Lower lobe of right lung (tissue), 2 donors: ENCODE measurements at regions not wholly inside any gene's neighbourhood (a gene's known extent, or its start where the extent isn't known, plus 50 kb on each side); places are given as distances from the start of the nearest gene placed in this dataset.

Experiments used
- ATAC-seq, 2 donors: fragments of 200-7000 bp; cut with Tn5 transposase; one replicate each; pipeline ENCODE4 v1.9.1; 2020 to 2022; ENCODE audit warnings: mild to moderate bottlenecking in 2 of 2, moderate library complexity in 2 of 2
- DNase-seq: peaks from one replicate; pipeline ENCODE4 v3.0.0-alpha.2; 2020
- H3K27ac ChIP-seq: fragments of 200-600 bp; one replicate; pipeline ENCODE4 v1.8.0; 2022
- H3K27me3 ChIP-seq: fragments of 200-600 bp; one replicate; pipeline ENCODE4 v1.8.0; 2022; ENCODE audit warnings: low read depth
- H3K36me3 ChIP-seq: fragments of 200-600 bp; one replicate; pipeline ENCODE4 v1.8.0; 2022; ENCODE audit warnings: mild to moderate bottlenecking
- H3K4me1 ChIP-seq: fragments of 200-600 bp; one replicate; pipeline ENCODE4 v1.8.0; 2022
- H3K4me3 ChIP-seq: fragments of 200-600 bp; one replicate; pipeline ENCODE4 v1.8.0; 2022; ENCODE audit warnings: mild to moderate bottlenecking
- H3K9me3 ChIP-seq: fragments of 200-600 bp; one replicate; pipeline ENCODE4 v1.8.0; 2022
- intact Hi-C: fragments of 100-400 bp; cut with DNase I; formaldehyde crosslinking; loops from one replicate; pipeline ENCODE4 v1.11.0; 2022
- TF ChIP-seq, protein P1 (sequence below): fragments of 200-600 bp; IDR thresholded peaks from one replicate; pipeline ENCODE4 v1.8.0; 2022; ENCODE audit warnings: antibody characterized with exemption, mild to moderate bottlenecking
- donor health status: DM: no; HTN: yes; CAD: no; lungs with severe emphysema.

DNA sequence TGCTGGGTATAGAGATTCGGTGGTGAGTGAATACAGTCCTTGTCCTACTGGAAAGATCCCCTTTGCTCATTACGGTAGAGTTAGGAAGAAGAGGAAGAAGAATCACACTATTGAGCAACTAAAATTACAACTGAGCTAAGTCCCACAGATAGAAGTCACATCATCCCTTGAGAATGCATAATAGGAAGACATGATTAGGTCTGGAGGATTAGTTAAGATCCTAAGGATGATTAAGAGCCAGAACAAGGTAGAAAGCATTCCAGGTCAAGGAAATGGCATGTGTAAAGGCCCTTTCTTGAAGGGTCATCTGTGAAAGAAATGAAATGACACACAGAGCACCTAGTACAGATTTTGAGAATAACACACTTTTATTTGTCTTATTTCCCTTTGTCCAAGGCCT, 503.5 kb downstream of the HAPSTR1 start:
- TF ChIP-seq, protein P1, sequence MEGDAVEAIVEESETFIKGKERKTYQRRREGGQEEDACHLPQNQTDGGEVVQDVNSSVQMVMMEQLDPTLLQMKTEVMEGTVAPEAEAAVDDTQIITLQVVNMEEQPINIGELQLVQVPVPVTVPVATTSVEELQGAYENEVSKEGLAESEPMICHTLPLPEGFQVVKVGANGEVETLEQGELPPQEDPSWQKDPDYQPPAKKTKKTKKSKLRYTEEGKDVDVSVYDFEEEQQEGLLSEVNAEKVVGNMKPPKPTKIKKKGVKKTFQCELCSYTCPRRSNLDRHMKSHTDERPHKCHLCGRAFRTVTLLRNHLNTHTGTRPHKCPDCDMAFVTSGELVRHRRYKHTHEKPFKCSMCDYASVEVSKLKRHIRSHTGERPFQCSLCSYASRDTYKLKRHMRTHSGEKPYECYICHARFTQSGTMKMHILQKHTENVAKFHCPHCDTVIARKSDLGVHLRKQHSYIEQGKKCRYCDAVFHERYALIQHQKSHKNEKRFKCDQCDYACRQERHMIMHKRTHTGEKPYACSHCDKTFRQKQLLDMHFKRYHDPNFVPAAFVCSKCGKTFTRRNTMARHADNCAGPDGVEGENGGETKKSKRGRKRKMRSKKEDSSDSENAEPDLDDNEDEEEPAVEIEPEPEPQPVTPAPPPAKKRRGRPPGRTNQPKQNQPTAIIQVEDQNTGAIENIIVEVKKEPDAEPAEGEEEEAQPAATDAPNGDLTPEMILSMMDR: no peak
- Histone ChIP-seq H3K27ac (no peak overlapping the region), H3K9me3 (no peaks in the 10 kb centered on the region), H3K27me3 (no peaks in the 10 kb centered on the region), H3K4me1 (no peaks in the 10 kb centered on the region), H3K4me3 (no peak overlapping the region), H3K36me3 (no peaks in the 10 kb centered on the region)
- intact Hi-C loops: no loop called here
- DNase-seq (no peak), ATAC-seq (no peak)

DNA sequence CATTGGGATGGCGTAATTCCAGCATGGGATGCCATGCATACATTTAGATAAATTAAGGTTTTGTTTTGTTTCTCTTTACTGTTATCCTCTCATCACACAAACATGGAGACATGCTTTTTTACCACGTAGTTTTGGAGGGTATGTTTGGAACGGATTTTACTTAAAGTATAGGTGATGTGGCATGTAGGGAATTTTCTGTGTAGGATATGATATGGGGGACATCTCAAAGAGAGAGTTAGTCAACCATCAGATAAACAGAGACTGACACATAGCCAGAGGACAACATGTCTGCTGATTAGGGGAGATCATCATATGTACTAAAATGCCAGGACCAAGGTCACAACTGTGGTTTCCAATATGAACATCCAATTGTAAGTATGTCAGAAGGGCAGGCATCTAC, 503.9 kb downstream of the HAPSTR1 start:
- intact Hi-C loops: no loop called here
- DNase-seq (no peak), ATAC-seq (no peak)
- Histone ChIP-seq H3K4me1 (no peaks in the 10 kb centered on the region), H3K27me3 (no peaks in the 10 kb centered on the region), H3K4me3 (no peak overlapping the region), H3K9me3 (no peaks in the 10 kb centered on the region), H3K27ac (no peak overlapping the region), H3K36me3 (no peaks in the 10 kb centered on the region)
- TF ChIP-seq, protein P1: no peak

DNA sequence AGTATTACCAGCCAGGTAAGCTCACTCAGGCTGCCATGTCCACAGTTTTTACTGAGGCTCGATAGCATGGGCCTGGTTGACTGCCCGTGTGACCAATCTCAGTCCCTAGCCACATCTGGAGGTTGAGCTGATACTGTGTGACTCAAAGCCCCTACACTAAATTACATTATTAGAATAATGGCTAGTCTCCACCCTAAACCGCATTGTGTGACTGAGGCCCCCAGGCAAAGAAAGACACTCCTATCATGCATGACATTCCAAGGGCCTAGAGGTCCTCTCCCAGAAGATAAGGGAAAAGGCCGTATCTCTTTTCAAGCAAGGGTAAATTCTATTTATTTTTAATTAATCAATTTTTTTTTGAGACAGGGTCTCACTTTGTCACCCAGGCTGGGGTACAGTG, 505.3 kb downstream of the HAPSTR1 start:
- Histone ChIP-seq H3K4me1 (no peaks in the 10 kb centered on the region), H3K27ac (no peak overlapping the region), H3K9me3 (no peaks in the 10 kb centered on the region), H3K36me3 (no peaks in the 10 kb centered on the region), H3K4me3 (no peak overlapping the region), H3K27me3 (no peaks in the 10 kb centered on the region)
- intact Hi-C loops: no loop called here
- no peak for DNase-seq
- no peak for ATAC-seq
- TF ChIP-seq, protein P1: no peak

DNA sequence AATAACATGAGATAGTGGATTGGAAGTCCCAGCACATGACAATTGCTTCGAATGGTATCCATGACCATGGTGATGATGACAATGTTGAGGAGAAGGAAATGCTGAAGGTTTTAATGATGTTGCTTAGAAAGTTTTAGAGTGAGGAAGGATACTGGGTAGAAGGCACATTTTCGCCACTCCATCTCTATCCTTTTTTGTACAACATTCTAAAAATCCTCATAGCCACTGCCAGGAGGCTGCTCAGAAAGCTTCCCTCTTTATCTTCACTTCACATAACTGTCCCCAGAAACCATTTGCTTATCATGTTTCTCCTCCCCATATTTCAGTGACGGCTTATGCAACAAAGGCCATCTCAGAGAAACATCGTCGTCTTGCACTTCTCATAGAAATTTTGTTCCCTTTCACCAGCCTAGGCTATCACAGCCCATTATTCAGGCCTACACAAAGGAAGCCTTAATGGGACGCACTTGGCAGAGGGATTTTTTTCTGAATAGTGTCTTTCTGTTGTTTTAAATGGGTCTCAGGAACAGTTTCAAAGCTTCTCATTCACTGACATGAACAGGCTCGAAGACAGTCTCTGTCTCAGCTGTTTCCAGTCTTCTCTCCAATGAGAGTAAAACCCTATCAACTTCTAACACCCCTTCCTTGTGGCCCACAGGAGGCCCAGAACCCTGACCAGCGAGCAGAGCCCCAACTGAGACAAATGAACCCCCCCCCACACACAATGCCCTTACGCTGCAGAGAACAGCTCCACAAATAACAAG, 506.7 kb downstream of the HAPSTR1 start:
- H3K9me3 ChIP-seq: no peaks in the 10 kb centered on the region
- ATAC-seq (no peak), DNase-seq (no peak)
- no peaks in the 10 kb centered on the region for H3K36me3 ChIP-seq
- H3K27me3 ChIP-seq: no peaks in the 10 kb centered on the region
- H3K27ac ChIP-seq: no peak overlapping the region
- H3K4me1 ChIP-seq: no peaks in the 10 kb centered on the region
- H3K4me3 ChIP-seq: no peak overlapping the region
- intact Hi-C loops: no loop called here
- TF ChIP-seq, protein P1: no peak

DNA sequence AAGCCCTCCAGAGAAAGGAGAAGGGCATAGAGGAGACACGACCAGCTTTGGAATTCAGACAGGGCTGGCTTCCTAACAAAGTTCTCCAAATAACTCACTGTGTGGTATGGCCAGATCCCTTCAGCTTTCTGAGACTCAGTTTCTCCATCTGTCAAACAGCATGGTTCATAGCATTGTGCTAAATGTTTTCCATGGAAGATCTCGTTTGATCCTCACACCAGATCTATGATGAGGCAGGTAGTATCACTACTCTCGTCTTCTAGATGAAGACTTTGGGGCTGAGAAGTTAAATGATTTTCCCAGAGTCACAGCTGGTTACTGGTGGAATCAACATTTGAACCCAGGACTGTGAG, 507.3 kb downstream of the HAPSTR1 start:
- H3K4me1 ChIP-seq: no peaks in the 10 kb centered on the region
- ATAC-seq (no peak), DNase-seq (no peak)
- H3K36me3 ChIP-seq: no peaks in the 10 kb centered on the region
- H3K9me3 ChIP-seq: no peaks in the 10 kb centered on the region
- no peak overlapping the region for H3K4me3 ChIP-seq
- TF ChIP-seq, protein P1: no peak
- no peak overlapping the region for H3K27ac ChIP-seq
- intact Hi-C loops: no loop called here
- H3K27me3 ChIP-seq: no peaks in the 10 kb centered on the region
